CD14-positive monocyte (primary cell): ENCODE measurements at regions not wholly inside any gene's neighbourhood (a gene's known extent, or its start where the extent isn't known, plus 50 kb on each side); places are given as distances from the start of the nearest gene placed in this dataset.

Experiments used
- DNase-seq, 3 donors: peaks; one replicate each; pipeline ENCODE4 v3.0.0-alpha.2; 2011 to 2022
- H2AFZ ChIP-seq: 2 replicates; pipeline ENCODE4 v1.6.0; 2012; ENCODE audit warnings: mild to moderate bottlenecking, low read depth, low read length, inconsistent platforms; ENCODE audit not compliant: insufficient read depth, poor library complexity, severe bottlenecking
- H3K27ac ChIP-seq, 2 donors: 1 replicate in 1 of 2; 2 replicates in 1 of 2; pipeline ENCODE4 v1.5.1; 2012 to 2013; ENCODE audit warnings: low read length in 2 of 2, control low read depth in 1 of 2, inconsistent platforms in 1 of 2, low read depth in 1 of 2, mild to moderate bottlenecking in 1 of 2
- H3K27me3 ChIP-seq, 2 donors: one replicate each; pipeline versions ENCODE4 v1.6.0 to v1.6.1; 2011 to 2013; ENCODE audit warnings: low read length in 2 of 2; ENCODE audit not compliant: control insufficient read depth in 2 of 2, insufficient read depth in 2 of 2
- H3K36me3 ChIP-seq, 2 donors: replicated peaks in 1 of 2; 1 replicate in 1 of 2; 2 replicates in 1 of 2; pipeline versions ENCODE4 v1.5.1 to v1.6.1; 2012 to 2013; ENCODE audit warnings: low read length in 2 of 2, control low read depth in 1 of 2, inconsistent platforms in 1 of 2, mild to moderate bottlenecking in 1 of 2; ENCODE audit not compliant: insufficient read depth in 2 of 2, control insufficient read depth in 1 of 2
- H3K4me1 ChIP-seq, 2 donors: 1 replicate in 1 of 2; 2 replicates in 1 of 2; pipeline versions ENCODE4 v1.5.1 to v1.6.1; 2012 to 2013; ENCODE audit warnings: low read length in 2 of 2, control low read depth in 1 of 2, inconsistent platforms in 1 of 2, mild to moderate bottlenecking in 1 of 2, moderate library complexity in 1 of 2; ENCODE audit not compliant: insufficient read depth in 2 of 2, control insufficient read depth in 1 of 2
- H3K4me2 ChIP-seq: replicated peaks from 2 replicates; pipeline ENCODE3; 2012; ENCODE audit warnings: low read length, moderate library complexity, mild to moderate bottlenecking; ENCODE audit not compliant: poor library complexity, severe bottlenecking; ENCODE audit errors: extremely low read depth
- H3K4me3 ChIP-seq, 3 experiments: fragments of 200-600 bp in 1 of 3; sonication (generic) in 1 of 3; replicated peaks in 1 of 3; 1 replicate in 2 of 3; 2 replicates in 1 of 3; pipeline ENCODE4 v1.5.1; 2011 to 2013; ENCODE audit warnings: low read length in 3 of 3, mild to moderate bottlenecking in 3 of 3, control low read depth in 2 of 3, low read depth in 2 of 3, inconsistent platforms in 1 of 3, moderate library complexity in 1 of 3
- H3K79me2 ChIP-seq: 2 replicates; pipeline ENCODE4 v1.6.0; 2012; ENCODE audit warnings: mild to moderate bottlenecking, control low read depth, inconsistent platforms, low read length, moderate library complexity; ENCODE audit not compliant: insufficient read depth
- H3K9ac ChIP-seq: 2 replicates; pipeline ENCODE4 v1.6.0; 2017; ENCODE audit warnings: low read length, mild to moderate bottlenecking; ENCODE audit not compliant: insufficient read depth, poor library complexity, severe bottlenecking
- H3K9me3 ChIP-seq, 2 donors: replicated peaks in 1 of 2; 1 replicate in 1 of 2; 2 replicates in 1 of 2; pipeline versions ENCODE4 v1.5.1 to v1.6.1; 2012 to 2013; ENCODE audit warnings: low read length in 2 of 2, control low read depth in 1 of 2; ENCODE audit not compliant: control insufficient read depth in 1 of 2, insufficient read depth in 1 of 2
- H4K20me1 ChIP-seq: 2 replicates; pipeline ENCODE4 v1.6.0; 2012; ENCODE audit warnings: mild to moderate bottlenecking, low read length, control low read depth, moderate library complexity; ENCODE audit not compliant: insufficient read depth
- H3K27ac Mint-ChIP-seq, 7 donors: one replicate each; pipeline ENCODE4 v1.8.0; 2020; ENCODE audit warnings: mild to moderate bottlenecking in 7 of 7, mixed read lengths in 7 of 7, moderate library complexity in 6 of 7, inconsistent platforms in 2 of 7
- H3K27me3 Mint-ChIP-seq, 3 donors: one replicate each; pipeline ENCODE4 v1.8.0; 2021 to 2022; ENCODE audit warnings: low read depth in 3 of 3, mild to moderate bottlenecking in 3 of 3, mixed read lengths in 3 of 3, moderate library complexity in 3 of 3, inconsistent platforms in 1 of 3
- H3K36me3 Mint-ChIP-seq, 2 donors: one replicate each; pipeline ENCODE4 v1.8.0; 2020; ENCODE audit warnings: mixed read lengths in 2 of 2, inconsistent platforms in 1 of 2, mild to moderate bottlenecking in 1 of 2
- H3K4me1 Mint-ChIP-seq: one replicate; pipeline ENCODE4 v1.8.0; 2020; ENCODE audit warnings: mild to moderate bottlenecking, mixed read lengths
- H3K4me3 Mint-ChIP-seq, 2 donors: one replicate each; pipeline ENCODE4 v1.8.0; 2020; ENCODE audit warnings: mild to moderate bottlenecking in 2 of 2, mixed read lengths in 2 of 2, moderate library complexity in 1 of 2
- H3K9me3 Mint-ChIP-seq, 7 donors: one replicate each; pipeline ENCODE4 v1.8.0; 2020 to 2022; ENCODE audit warnings: mixed read lengths in 7 of 7, mild to moderate bottlenecking in 6 of 7, moderate library complexity in 6 of 7, inconsistent platforms in 2 of 7
- CTCF ChIP-seq: fragments of 200-600 bp; IDR thresholded peaks from one replicate; pipeline ENCODE4 v1.8.0; 2022; ENCODE audit warnings: antibody characterized with exemption, mild to moderate bottlenecking
- WGBS: methylation state at CpG from one replicate; pipeline ENCODE4 v1.1.5; 2013; ENCODE audit warnings: missing lambda C conversion rate; ENCODE audit not compliant: insufficient coverage; 5-methylcytosine and 5-hydroxymethylcytosine counted together
- intact Hi-C, 2 donors: fragments of 100-400 bp; cut with micrococcal nuclease; formaldehyde crosslinking; loops; one replicate each; pipeline versions ENCODE4 v1.15.0 to v1.15.1; 2023

DNA sequence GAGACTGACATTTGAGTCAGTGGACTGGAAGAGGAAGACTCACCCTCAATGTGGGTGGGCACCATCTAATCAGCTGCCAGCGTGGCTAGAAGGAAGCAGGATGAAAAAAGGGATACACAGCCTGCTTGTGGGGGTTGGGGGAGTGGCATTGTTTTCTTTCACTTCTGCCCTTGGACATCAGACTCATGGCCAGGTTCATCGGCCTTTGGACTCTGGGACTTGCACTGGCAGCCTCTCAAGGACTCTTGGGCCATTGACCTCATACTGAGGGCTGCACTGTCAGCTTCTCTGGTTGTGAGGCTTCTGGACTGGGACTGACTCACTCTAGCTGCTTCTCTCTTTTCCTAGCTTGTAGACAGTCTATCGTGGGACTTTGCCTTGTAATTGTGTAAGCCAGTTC lies 374.9 kb downstream of the TLE1 start:
- Mint-ChIP-seq H3K36me3 (no peaks in the 10 kb centered on the region), H3K27me3 (peaks cover 0 to 4% (median 1%) of the 10 kb centered on the region in 3 donors), H3K4me3 (no peak overlapping the region), H3K27ac (no peak overlapping the region), H3K9me3 (peaks cover 13 to 29% (median 17%) of the 10 kb centered on the region in 7 donors), H3K4me1 (no peaks in the 10 kb centered on the region)
- WGBS: 73% methylated on average over 2 of the region's 3 CpGs
- no peak for DNase-seq
- intact Hi-C loops: no loop called here
- H3K4me1 ChIP-seq: no peaks in the 10 kb centered on the region
- no peak overlapping the region for H2AFZ ChIP-seq
- H3K9me3 ChIP-seq: peaks cover 10 to 15% of the 10 kb centered on the region in 2 donors
- H3K79me2 ChIP-seq: no peaks in the 10 kb centered on the region
- H3K27me3 ChIP-seq: no peaks in the 10 kb centered on the region
- no peaks in the 10 kb centered on the region for H3K36me3 ChIP-seq
- no peak overlapping the region for H3K27ac ChIP-seq
- H3K4me3 ChIP-seq: no peak overlapping the region
- no peak overlapping the region for H3K4me2 ChIP-seq
- no peak overlapping the region for H3K9ac ChIP-seq
- TF ChIP-seq CTCF: no peak
- H4K20me1 ChIP-seq: no peaks in the 10 kb centered on the region

DNA sequence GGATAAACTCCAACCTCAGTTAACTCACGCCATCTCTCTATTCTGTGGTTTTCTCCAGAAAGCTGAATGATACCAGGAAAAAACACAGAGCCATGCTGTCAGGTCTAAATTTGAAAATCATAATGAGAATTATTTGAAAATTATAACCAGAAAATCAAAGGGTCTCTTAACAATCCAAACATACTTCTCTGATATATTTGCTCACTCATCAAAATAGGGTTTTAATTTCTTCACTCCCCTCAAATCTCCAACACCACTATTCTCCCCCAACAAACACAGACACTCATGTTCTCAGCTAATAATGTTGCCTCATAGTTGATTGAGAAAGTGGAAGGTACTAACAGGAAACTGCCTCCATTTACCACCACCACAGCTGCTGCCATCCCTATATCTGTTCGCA lies 375.5 kb downstream of the TLE1 start:
- no peaks in the 10 kb centered on the region for H3K79me2 ChIP-seq
- Mint-ChIP-seq H3K4me1 (no peaks in the 10 kb centered on the region), H3K4me3 (no peak overlapping the region), H3K27ac (no peak overlapping the region), H3K9me3 (peaks cover 13 to 33% (median 16%) of the 10 kb centered on the region in 7 donors), H3K36me3 (no peaks in the 10 kb centered on the region), H3K27me3 (peaks cover 0 to 4% (median 1%) of the 10 kb centered on the region in 3 donors)
- TF ChIP-seq CTCF: no peak
- no peaks in the 10 kb centered on the region for H3K36me3 ChIP-seq
- H3K4me2 ChIP-seq: no peak overlapping the region
- no CpG with 5 or more reads among the region's 2 CpGs for WGBS
- H3K9ac ChIP-seq: no peak overlapping the region
- H4K20me1 ChIP-seq: no peaks in the 10 kb centered on the region
- no peaks in the 10 kb centered on the region for H3K4me1 ChIP-seq
- no peak overlapping the region for H2AFZ ChIP-seq
- H3K27ac ChIP-seq: no peak overlapping the region
- H3K27me3 ChIP-seq: no peaks in the 10 kb centered on the region
- DNase-seq: no peak
- H3K9me3 ChIP-seq: peaks cover 10 to 11% of the 10 kb centered on the region in 2 donors
- H3K4me3 ChIP-seq: no peak overlapping the region
- intact Hi-C loops: no loop called here
